HG03342 (cell line): ENCODE measurements at regions not wholly inside any gene's neighbourhood (a gene's known extent, or its start where the extent isn't known, plus 50 kb on each side); places are given as distances from the start of the nearest gene placed in this dataset.
"Not testable (repeated sequence)": the region's sequence is repeated elsewhere in the genome, so short reads cannot be mapped to it uniquely, and the experiment has no call there.

Experiments used
- ATAC-seq: cut with Tn5 transposase; IDR thresholded peaks from one replicate; pipeline ENCODE4 v1.9.1; 2021; ENCODE audit warnings: mild to moderate bottlenecking, moderate library complexity; ENCODE audit not compliant: unreplicated experiment

DNA sequence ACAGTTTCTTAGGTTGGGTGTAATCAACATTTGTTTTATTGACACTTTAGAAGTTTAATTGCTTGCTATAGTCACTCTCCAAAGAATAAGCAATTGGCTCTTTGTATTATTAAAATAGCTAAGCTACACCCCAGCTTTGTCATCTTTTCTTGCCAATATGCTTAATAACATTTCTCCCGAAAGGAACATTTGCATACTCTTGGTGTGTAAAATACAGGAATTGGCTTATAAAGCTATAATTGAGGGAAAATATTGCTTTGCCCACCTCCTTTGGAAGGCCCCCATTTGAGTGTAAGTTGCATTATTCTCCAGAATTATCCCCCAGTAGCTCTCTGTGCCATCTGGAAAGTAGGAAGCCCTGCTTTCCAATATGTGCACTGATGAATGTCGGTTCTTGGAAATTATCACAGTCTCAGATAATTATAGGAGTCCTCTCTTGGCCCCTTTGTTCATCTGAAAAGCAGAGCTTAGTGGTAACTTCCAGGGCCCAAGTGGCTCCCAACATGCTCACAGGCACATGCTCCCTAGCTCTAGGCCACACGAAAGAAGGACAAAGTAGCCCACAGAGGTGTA, 92.4 kb upstream of the B3GAT2 start:
- no peak for ATAC-seq

DNA sequence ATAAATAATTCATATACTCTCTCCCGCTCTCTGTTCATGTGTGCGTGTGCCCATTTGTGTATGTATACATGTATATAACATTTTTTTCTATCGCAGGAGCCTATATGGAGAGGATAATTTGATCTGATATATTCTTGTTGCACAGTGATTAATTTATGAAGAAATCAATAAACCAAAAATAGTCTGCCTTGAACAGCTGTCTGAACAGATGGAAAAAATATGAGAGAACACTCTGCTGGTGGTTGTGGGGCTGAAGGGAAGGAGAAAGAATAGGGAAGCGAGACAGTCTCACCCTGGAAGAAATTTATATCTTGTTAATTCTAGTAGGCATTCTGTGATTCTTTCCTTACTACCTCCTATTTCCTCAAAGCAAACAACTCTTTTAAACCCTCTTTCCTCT, 96.6 kb upstream of the B3GAT2 start:
- no peak for ATAC-seq

DNA sequence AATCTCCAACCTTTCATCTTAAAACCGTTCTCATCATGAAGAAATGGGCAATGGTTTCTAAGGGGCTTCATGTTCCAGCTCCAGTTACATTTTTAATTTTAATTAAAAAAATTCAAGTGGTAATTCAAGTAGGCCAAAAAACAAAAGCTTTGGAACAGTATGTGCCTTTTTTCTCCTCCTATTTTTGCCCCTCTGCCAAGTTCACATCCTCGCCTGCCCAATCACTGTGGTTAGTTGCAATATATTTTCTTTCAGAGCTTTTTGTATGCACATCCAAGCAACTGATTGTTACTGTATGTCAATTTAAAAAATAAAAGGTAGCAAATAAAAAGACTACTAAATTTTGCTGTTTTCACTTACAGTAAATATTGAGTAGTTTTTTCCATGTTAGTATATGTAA, 99.8 kb upstream of the B3GAT2 start:
- ATAC-seq, result no peak

DNA sequence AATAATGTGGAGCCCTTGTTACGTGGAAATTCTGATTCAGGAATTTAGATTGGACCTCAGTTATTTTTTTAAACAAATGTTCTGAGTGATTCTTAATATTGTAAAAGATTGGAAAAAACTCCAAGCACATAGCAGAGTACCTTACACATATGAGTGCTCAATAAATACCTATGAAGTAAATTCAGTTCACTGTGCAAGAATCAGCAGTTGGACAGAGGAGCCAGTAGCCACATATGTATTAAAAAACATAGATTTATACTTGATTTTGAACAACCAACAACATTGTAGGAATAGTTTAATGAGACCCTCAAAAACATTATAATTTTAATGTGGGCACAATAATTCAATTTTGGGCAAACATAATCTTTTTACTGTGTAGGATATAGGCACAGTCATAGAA, 109.3 kb upstream of the B3GAT2 start:
- no peak for ATAC-seq

DNA sequence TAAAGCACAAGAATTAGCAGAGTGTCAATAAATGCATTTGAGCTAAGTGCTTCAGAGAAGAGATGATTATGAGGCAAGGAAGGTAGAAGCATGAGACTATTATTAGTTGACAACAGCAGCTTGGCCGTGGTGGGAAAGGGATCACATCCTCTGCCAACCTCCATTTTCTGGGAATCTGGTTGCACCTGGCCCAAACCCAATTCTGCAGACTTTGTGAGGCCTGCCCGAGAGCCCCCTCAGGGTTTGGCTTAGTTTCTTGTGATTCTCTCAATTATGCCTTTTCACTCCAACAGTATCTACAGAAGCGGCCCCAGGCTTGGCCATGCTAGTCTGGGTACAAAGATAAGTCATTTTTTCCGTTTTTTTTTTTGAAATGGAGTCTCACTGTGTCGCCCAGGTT, 111.0 kb upstream of the B3GAT2 start:
- ATAC-seq, result no peak

DNA sequence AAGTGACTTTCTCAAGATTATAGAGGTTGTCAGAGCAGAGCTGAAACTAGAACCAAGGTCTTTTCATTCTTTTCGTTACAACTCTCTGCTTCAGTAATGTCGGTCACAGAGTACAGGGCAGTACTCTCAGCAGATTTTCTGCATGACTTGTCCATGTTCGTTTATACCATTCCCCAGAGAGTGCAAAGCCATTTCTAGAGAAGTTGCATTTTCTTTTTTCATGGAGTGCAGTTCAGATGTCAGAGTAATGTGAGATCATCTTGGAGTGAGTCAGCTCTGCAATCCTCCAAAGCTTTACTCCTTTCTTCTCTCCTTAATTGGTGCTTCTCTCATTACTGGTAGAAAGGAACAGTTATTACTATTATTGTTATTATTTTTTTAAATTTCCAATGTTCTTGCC, 115.6 kb upstream of the B3GAT2 start:
- ATAC-seq, result no peak

- no peak for ATAC-seq
Observed at GRCh38 chr6:71077655-71078054, 120.8 kb upstream of the B3GAT2 start.

GRCh38 chr6:71079677-71080076, 122.8 kb upstream of the B3GAT2 start:
- ATAC-seq, result no peak

GRCh38 chr6:71080133-71080532, 123.3 kb upstream of the B3GAT2 start:
- no peak for ATAC-seq

GRCh38 chr6:71080826-71081225, 124.0 kb upstream of the B3GAT2 start:
- no peak for ATAC-seq

DNA sequence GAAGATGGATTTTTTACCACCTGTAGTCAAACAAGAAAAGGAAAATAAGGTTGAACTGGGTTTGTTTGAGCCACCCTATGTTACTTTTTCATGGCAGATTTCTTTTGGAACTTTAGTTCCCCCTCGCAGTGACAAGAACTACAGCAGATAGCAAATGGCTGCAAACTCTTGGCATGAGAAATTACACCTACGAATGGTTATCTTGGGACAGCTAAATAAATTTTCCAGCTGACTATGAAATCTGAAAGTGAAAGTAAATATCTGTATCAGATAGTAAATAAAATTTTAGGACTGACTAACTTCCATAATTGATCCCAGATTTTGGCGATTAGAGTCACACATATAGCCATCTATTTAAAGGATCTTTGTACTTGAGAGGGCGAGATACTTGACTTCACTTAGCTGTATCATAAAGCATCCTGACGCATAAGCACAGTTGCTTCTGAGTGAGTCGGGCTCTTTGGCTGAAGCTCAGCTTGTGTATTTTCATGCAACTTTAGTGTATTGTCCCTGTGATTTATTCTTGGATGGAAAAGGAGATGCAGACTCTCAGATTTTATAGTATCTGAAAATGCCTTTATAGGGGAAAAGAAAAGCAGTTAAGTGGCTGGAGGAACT, 125.3 kb upstream of the B3GAT2 start:
- ATAC-seq, result no peak

DNA sequence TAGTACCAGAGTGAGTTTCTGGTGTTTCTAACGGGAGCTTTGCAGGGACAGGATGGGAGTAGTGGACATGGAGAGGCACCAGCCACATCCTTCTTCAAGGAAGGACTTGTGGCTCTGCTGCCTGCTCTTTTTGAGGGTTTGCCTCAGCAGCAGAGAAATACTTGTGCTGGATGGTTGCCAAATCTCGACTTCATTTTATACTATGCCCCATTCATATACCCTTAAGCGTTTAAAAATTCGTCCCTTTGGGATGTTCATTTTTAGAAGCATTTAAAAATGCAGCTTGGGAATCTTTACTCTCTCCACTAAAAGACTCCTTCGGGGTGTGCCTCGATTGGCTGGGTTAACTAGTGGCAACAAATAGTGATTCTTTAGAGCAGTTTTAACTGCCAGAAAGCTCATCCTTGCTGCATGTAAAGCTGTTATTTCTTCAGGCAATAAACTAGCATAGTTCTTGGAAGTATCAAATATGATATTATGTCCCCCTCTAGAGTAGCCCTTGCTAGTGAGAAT, 126.5 kb upstream of the B3GAT2 start:
- no peak for ATAC-seq

DNA sequence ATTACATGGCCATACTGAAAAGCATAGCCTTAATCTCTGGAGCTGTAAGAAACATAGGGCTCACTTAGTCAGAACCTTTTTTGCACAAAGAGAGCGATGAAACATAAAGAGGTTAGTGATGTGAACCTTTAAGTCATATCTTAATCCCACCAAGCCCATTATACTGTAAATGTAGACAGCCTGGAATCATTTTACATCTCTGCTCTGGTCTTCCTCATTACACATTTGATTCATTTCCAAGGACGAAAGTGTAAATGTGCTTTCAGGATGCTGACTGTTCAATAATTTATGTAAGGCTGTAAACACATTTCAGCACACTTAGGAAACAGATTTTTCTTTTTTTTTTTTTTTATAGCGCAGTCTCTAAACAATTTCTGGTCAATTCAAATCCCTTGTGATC, 131.3 kb upstream of the B3GAT2 start:
- ATAC-seq, result no peak

DNA sequence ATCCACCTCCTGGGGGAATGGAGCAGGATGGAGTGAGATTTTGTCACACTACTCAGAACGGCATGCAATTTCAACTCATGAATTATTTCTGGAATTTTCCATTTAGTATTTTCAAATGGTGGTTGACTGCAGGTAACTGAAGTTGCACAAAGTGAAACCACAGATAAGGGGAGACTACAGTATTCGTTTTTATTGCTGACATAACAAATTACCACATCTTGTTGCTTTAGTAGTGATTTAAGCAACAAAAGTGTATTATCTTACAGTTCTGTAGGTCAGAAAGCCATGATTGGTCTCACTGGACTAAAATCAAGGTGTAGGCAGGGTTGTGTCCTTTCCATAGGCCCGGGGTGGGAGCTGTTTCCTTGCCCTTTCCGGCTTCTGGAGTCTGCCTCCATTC, 133.4 kb upstream of the B3GAT2 start:
- ATAC-seq, result no peak

DNA sequence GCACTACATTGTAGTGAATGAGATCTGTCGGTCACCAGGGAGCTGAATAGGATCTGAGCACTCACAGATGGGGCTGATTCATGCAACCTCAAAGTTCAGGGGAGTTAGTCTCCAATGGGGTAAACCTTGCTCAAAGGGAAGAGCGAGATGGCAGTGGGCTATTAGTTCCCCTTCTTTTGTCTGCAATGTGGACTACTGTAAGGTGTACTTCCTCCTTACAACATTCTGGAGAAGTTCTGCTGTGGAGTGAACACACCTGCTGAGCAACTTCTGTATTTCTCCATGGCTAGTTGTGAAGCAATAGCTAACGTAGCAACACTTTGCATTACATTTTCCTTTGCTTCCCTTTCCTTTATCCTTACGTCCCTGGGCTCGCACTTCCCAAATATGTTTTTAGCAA, 134.3 kb upstream of the B3GAT2 start:
- ATAC-seq, result no peak

GRCh38 chr6:71091956-71092355, 135.1 kb upstream of the B3GAT2 start:
- no peak for ATAC-seq

GRCh38 chr6:71097264-71097663, 140.4 kb upstream of the B3GAT2 start:
- not testable (repeated sequence) for ATAC-seq

DNA sequence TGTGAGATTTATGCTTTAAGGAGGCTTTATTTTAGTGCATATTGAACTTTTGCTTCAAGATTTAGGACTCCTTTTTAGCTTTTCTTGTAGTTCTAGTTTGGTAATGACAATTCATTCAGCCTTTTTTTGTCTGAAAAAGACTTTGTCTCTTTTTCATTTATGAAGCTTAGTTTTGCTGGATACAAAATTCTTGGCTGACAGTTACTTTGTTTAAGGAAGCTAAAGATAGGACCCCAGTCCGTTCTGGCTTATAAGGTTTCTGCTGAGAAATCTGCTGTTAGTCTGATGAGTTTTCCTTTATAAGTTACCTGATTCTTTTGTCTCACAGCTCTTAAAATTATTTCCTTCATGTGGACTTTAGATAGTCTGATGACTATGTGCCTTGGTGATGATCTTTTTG, 142.8 kb upstream of the B3GAT2 start:
- ATAC-seq, result no peak

GRCh38 chr6:71103130-71103529, 146.3 kb upstream of the B3GAT2 start:
- no peak for ATAC-seq

- ATAC-seq, result no peak
Observed at GRCh38 chr6:71103641-71104040, 146.8 kb upstream of the B3GAT2 start.

DNA sequence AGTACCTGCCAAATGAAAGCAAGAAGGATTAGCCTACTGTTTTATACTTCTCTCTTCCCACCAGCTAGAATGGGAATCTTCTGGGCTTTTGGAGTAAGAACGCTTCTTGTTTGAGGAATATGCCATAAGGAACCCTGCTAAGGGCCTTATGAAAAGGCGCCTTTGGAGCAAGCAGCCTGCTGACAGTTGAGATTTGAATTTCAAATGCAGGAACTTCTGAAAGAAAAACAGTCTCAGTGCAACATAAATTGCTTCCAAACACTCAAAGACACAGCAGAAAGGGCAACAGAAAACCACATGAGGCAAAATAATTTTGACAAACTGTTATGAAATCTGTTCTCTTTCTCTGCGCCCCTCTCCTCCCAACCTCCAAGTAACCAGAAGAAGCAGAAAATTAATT, 149.4 kb upstream of the B3GAT2 start:
- ATAC-seq, result no peak

DNA sequence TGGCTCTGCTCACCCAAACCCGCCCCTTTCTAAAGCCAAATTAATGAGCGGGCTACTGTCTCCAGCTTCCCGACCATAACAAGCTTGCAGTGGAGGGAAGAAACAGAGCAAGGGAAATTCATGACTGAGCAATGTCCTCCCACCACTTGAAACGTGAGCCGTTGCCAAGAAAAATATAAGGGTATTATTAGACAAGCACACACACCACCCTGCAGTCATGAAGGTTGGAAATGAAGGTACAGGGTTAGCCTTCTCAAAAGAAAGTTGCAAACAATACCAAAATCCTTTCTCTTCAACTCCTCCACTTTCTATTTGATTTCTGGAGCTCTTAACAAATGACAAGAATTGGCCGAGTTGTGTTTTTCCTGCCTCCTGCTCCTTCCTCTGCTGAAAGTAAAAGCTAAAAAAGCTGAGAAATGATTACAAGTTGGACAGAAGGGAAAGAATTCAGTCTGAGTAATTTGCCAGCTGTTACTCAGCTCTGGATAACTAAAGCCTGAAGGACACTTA, 151.1 kb upstream of the B3GAT2 start:
- ATAC-seq, result no peak

DNA sequence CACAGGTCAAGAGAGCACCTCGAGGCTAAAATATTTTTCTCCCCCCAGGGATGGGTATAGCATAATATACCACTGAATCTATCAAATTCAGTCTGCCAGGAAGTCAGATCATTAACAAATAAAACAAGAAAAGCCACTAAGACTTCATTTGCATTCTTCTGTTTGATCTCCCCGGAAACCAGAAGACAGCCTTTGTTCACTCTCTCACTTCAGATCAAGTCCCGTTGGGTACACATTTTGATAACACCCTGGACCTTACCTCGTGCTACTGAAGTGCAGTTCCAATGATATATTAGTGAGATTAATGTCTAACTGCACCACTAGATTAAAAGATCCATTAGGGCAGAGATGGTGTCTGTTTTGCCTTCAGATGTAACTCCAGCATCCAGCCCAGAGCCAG, 157.7 kb upstream of the B3GAT2 start:
- no peak for ATAC-seq
